DOHH2 (cell line): ENCODE measurements at regions not wholly inside any gene's neighbourhood (a gene's known extent, or its start where the extent isn't known, plus 50 kb on each side); places are given as distances from the start of the nearest gene placed in this dataset.

Source experiments
- H3F3A ChIP-seq: fragments of 200-600 bp; sonication (generic), shearing (Covaris generic); 2 replicates; pipeline ENCODE4 v1.6.0; 2016; ENCODE audit warnings: antibody characterized with exemption, mild to moderate bottlenecking; ENCODE audit not compliant: control insufficient read depth, insufficient read depth
- H3K27ac ChIP-seq: fragments of 200-600 bp; sonication (generic); 2 replicates; pipeline ENCODE4 v1.5.1; 2014; ENCODE audit warnings: low read depth, mild to moderate bottlenecking, low read length, moderate library complexity
- H3K27me3 ChIP-seq: fragments of 200-600 bp; sonication (generic); 2 replicates; pipeline ENCODE4 v1.6.1; 2014; ENCODE audit warnings: mild to moderate bottlenecking, low read length, mixed read lengths; ENCODE audit not compliant: control insufficient read depth
- H3K36me3 ChIP-seq: fragments of 200-600 bp; sonication (generic); 2 replicates; pipeline ENCODE4 v1.6.1; 2014; ENCODE audit warnings: mild to moderate bottlenecking, low read length, moderate library complexity, mixed read lengths; ENCODE audit not compliant: control insufficient read depth
- H3K4me1 ChIP-seq: fragments of 200-600 bp; sonication (generic); 2 replicates; pipeline ENCODE4 v1.6.1; 2014; ENCODE audit warnings: mild to moderate bottlenecking, low read length, mixed read lengths; ENCODE audit not compliant: control insufficient read depth
- H3K4me2 ChIP-seq: fragments of 200-600 bp; sonication (generic); 2 replicates; pipeline ENCODE4 v1.6.0; 2014; ENCODE audit warnings: mild to moderate bottlenecking, low read length, moderate library complexity
- H3K4me3 ChIP-seq: fragments of 200-600 bp; sonication (generic); 2 replicates; pipeline ENCODE4 v1.5.1; 2014; ENCODE audit warnings: mild to moderate bottlenecking, low read length, mixed read lengths
- H3K79me2 ChIP-seq: fragments of 200-600 bp; sonication (generic); 2 replicates; pipeline ENCODE4 v1.6.1; 2014; ENCODE audit warnings: mild to moderate bottlenecking, low read length, mixed read lengths; ENCODE audit not compliant: control insufficient read depth
- H3K9me2 ChIP-seq: fragments of 200-600 bp; sonication (generic); replicated peaks from 2 replicates; pipeline ENCODE4 v1.6.1; 2014; ENCODE audit warnings: mild to moderate bottlenecking, low read length, mixed read lengths; ENCODE audit not compliant: control insufficient read depth
- H3K9me3 ChIP-seq: fragments of 200-600 bp; sonication (generic); 2 replicates; pipeline ENCODE4 v1.6.1; 2014; ENCODE audit warnings: antibody characterized with exemption, low read length, mixed read lengths; ENCODE audit not compliant: control insufficient read depth, insufficient read depth
- H4K20me1 ChIP-seq: fragments of 200-600 bp; sonication (generic); 2 replicates; pipeline ENCODE4 v1.6.0; 2014; ENCODE audit warnings: low read depth, mild to moderate bottlenecking, antibody characterized with exemption, low read length, moderate library complexity; ENCODE audit not compliant: control insufficient read depth, insufficient read depth
- EZH2phosphoT487 ChIP-seq: fragments of 200-600 bp; sonication (generic); IDR thresholded peaks from 2 replicates; pipeline ENCODE4 v1.6.1; 2017; ENCODE audit warnings: borderline replicate concordance, mild to moderate bottlenecking, antibody characterized with exemption, low read length, moderate library complexity, mixed read lengths
- TF ChIP-seq, protein P1 (sequence below): fragments of 200-600 bp; sonication (generic); IDR thresholded peaks from one replicate; pipeline ENCODE4 v1.5.1; 2014; ENCODE audit warnings: antibody characterized with exemption, mild to moderate bottlenecking, low read depth, low read length; ENCODE audit not compliant: poor library complexity, severe bottlenecking

DNA sequence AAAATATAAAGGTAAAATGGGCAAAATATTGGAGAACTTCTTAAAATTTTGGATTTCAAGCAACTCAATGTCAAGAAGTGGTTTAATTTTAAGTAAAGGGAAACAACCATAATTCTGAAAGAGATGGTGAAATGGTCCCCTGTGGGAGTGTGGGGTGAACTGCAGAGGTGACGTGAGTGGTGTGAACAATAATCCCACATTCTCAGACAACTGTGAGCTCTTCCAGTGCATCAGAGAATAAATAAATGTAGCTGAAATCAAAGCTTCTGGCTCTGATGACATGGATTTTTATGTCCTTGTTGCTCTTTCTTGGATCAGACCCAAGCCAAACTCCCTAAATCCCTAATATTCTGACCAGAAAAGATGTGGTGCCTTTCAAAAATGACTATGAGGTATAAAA lies 672.7 kb downstream of the ZEB2 start:
- Histone ChIP-seq H3K4me2 (no peak overlapping the region), H3K79me2 (no peaks in the 10 kb centered on the region), H3K9me3 (no peaks in the 10 kb centered on the region), H3K36me3 (no peaks in the 10 kb centered on the region), H3K4me3 (no peak overlapping the region), H3K27me3 (no peaks in the 10 kb centered on the region), H4K20me1 (no peaks in the 10 kb centered on the region), H3K27ac (no peak overlapping the region), H3F3A (no peaks in the 10 kb centered on the region), H3K4me1 (no peaks in the 10 kb centered on the region), H3K9me2 (no peaks in the 10 kb centered on the region)
- TF ChIP-seq, protein P1, sequence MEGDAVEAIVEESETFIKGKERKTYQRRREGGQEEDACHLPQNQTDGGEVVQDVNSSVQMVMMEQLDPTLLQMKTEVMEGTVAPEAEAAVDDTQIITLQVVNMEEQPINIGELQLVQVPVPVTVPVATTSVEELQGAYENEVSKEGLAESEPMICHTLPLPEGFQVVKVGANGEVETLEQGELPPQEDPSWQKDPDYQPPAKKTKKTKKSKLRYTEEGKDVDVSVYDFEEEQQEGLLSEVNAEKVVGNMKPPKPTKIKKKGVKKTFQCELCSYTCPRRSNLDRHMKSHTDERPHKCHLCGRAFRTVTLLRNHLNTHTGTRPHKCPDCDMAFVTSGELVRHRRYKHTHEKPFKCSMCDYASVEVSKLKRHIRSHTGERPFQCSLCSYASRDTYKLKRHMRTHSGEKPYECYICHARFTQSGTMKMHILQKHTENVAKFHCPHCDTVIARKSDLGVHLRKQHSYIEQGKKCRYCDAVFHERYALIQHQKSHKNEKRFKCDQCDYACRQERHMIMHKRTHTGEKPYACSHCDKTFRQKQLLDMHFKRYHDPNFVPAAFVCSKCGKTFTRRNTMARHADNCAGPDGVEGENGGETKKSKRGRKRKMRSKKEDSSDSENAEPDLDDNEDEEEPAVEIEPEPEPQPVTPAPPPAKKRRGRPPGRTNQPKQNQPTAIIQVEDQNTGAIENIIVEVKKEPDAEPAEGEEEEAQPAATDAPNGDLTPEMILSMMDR = no peak
- TF ChIP-seq EZH2phosphoT487 = no peak

DNA sequence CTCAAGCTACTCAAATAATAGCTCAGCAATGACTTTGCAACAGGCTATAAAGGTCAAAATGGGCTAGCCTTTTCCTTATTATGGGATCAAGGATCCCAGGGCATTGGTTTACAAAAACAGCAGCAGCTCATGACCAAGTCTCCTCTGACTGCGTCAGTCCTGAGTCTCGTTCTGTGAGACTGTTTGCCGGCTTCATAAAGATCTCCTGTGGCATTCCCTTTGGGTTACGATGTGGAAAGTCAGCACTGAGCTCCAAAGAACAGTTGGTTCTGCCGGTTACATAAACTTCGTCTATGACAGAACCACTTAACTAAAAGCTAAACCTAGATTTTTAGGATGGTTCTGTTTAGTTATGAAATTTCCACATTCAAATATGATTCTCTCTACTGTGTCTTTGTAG lies 674.9 kb downstream of the ZEB2 start:
- H3K27me3 ChIP-seq = no peaks in the 10 kb centered on the region
- no peak overlapping the region for H3K4me2 ChIP-seq
- no peaks in the 10 kb centered on the region for H3K79me2 ChIP-seq
- no peak overlapping the region for H3K4me3 ChIP-seq
- H3K27ac ChIP-seq = no peak overlapping the region
- H3K4me1 ChIP-seq = no peaks in the 10 kb centered on the region
- no peaks in the 10 kb centered on the region for H3K36me3 ChIP-seq
- H3F3A ChIP-seq = no peaks in the 10 kb centered on the region
- TF ChIP-seq EZH2phosphoT487 = no peak
- TF ChIP-seq, protein P1 = no peak
- H3K9me2 ChIP-seq = no peaks in the 10 kb centered on the region
- no peaks in the 10 kb centered on the region for H3K9me3 ChIP-seq
- no peaks in the 10 kb centered on the region for H4K20me1 ChIP-seq

GRCh38 chr2:143843686-143844085 lies 676.2 kb downstream of the ZEB2 start:
- no peaks in the 10 kb centered on the region for H3F3A ChIP-seq
- no peaks in the 10 kb centered on the region for H3K4me1 ChIP-seq
- H3K4me2 ChIP-seq = no peak overlapping the region
- H3K27me3 ChIP-seq = no peaks in the 10 kb centered on the region
- no peaks in the 10 kb centered on the region for H4K20me1 ChIP-seq
- TF ChIP-seq EZH2phosphoT487 = no peak
- TF ChIP-seq, protein P1 = no peak
- H3K79me2 ChIP-seq = no peaks in the 10 kb centered on the region
- H3K36me3 ChIP-seq = no peaks in the 10 kb centered on the region
- H3K9me3 ChIP-seq = no peaks in the 10 kb centered on the region
- H3K4me3 ChIP-seq = no peak overlapping the region
- no peak overlapping the region for H3K27ac ChIP-seq
- no peaks in the 10 kb centered on the region for H3K9me2 ChIP-seq

DNA sequence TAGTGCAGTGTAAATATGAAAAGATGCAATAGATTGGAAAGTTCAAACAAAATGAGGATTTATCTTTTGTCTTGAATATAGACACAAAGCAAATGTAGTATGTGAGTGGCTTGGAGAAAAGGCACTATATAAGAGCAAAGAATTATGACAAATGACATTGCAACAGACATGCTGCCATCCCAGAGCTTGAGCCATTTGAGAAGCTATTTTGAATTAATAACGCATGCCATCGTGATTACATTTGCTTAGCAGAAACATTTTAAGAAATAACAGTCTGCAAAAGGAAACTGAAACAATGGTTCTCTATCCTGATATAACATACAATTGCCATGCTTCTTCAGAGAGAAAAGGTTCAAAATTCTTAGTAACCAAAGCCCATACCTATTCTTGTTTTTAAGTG lies 677.1 kb downstream of the ZEB2 start:
- H3K9me2 ChIP-seq = no peaks in the 10 kb centered on the region
- H3K27me3 ChIP-seq = no peaks in the 10 kb centered on the region
- TF ChIP-seq, protein P1 = no peak
- TF ChIP-seq EZH2phosphoT487 = no peak
- H3K4me1 ChIP-seq = no peaks in the 10 kb centered on the region
- no peaks in the 10 kb centered on the region for H3K79me2 ChIP-seq
- H3K27ac ChIP-seq = no peak overlapping the region
- no peak overlapping the region for H3K4me3 ChIP-seq
- no peak overlapping the region for H3K4me2 ChIP-seq
- H3K36me3 ChIP-seq = no peaks in the 10 kb centered on the region
- no peaks in the 10 kb centered on the region for H3K9me3 ChIP-seq
- no peaks in the 10 kb centered on the region for H4K20me1 ChIP-seq
- H3F3A ChIP-seq = no peaks in the 10 kb centered on the region
